K562 (cell line): ENCODE measurements at regions not wholly inside any gene's neighbourhood (a gene's known extent, or its start where the extent isn't known, plus 50 kb on each side); places are given as distances from the start of the nearest gene placed in this dataset.

ENCODE experiments used
- CTBP1 ChIP-seq: fragments of 450-650 bp; IDR thresholded peaks from 2 replicates; pipeline ENCODE4 v1.6.1; 2016; ENCODE audit warnings: borderline replicate concordance
- EP300 ChIP-seq: IDR thresholded peaks from 2 replicates; pipeline ENCODE4 v1.6.1; 2012; ENCODE audit warnings: low read length, improper control_type of control experiment
- JUN ChIP-seq, 2 experiments: sonication (generic) in 1 of 2; formaldehyde crosslinking in 1 of 2; IDR thresholded peaks; 2 replicates each; pipeline versions ENCODE4 v1.6.1 to v1.8.0; 2012 to 2022; ENCODE audit warnings: borderline replicate concordance in 2 of 2, mild to moderate bottlenecking in 2 of 2, improper control_type of control experiment in 1 of 2, low read depth in 1 of 2, low read length in 1 of 2, missing genetic modification reagents in 1 of 2
- MAFF ChIP-seq: IDR thresholded peaks from 2 replicates; pipeline ENCODE4 v1.6.1; 2012; ENCODE audit warnings: low read length, improper control_type of control experiment
- SP1 ChIP-seq: sonication (generic); formaldehyde crosslinking; IDR thresholded peaks from 2 replicates; pipeline ENCODE4 v1.8.1; 2022; ENCODE audit warnings: mild to moderate bottlenecking, missing genetic modification reagents
- TEAD1 ChIP-seq, 2 experiments: fragments of 450-650 bp in 1 of 2; sonication (generic) in 1 of 2; formaldehyde crosslinking; IDR thresholded peaks; 2 replicates each; pipeline versions ENCODE4 v1.4.0 to v1.8.0; 2020 to 2022; ENCODE audit warnings: mild to moderate bottlenecking in 2 of 2, missing genetic modification reagents in 1 of 2
- ZNF253 ChIP-seq: fragments of 250-450 bp; sonication (Bioruptor Pico); conservative IDR thresholded peaks from 2 replicates; pipeline ENCODE4 v1.6.1; 2021; ENCODE audit warnings: mild to moderate bottlenecking
- TF ChIP-seq, protein P1 (sequence below), 3 experiments: IDR thresholded peaks in 2 of 3; conservative IDR thresholded peaks in 1 of 3; 2 replicates each; pipeline ENCODE4 v1.5.1; 2011 to 2012; ENCODE audit warnings: low read length in 3 of 3, mild to moderate bottlenecking in 3 of 3, control low read depth in 2 of 3, improper control_type of control experiment in 1 of 3, inconsistent platforms in 1 of 3, low read depth in 1 of 3, mixed read lengths in 1 of 3, moderate library complexity in 1 of 3; ENCODE audit not compliant: insufficient read depth in 2 of 3
- TF ChIP-seq, protein P2 (sequence below), 2 experiments: fragments of 450-650 bp in 1 of 2; sonication (generic) in 1 of 2; formaldehyde crosslinking in 1 of 2; IDR thresholded peaks in 1 of 2; conservative IDR thresholded peaks in 1 of 2; 2 replicates each; pipeline versions ENCODE4 v1.6.1 to v1.8.1; 2016 to 2023; ENCODE audit warnings: mild to moderate bottlenecking in 2 of 2, moderate library complexity in 2 of 2, inconsistent platforms in 1 of 2, missing genetic modification reagents in 1 of 2
- TF ChIP-seq, protein P3 (sequence below): fragments of 450-650 bp; IDR thresholded peaks from 2 replicates; pipeline ENCODE4 v1.7.0; 2016; ENCODE audit warnings: borderline replicate concordance

DNA sequence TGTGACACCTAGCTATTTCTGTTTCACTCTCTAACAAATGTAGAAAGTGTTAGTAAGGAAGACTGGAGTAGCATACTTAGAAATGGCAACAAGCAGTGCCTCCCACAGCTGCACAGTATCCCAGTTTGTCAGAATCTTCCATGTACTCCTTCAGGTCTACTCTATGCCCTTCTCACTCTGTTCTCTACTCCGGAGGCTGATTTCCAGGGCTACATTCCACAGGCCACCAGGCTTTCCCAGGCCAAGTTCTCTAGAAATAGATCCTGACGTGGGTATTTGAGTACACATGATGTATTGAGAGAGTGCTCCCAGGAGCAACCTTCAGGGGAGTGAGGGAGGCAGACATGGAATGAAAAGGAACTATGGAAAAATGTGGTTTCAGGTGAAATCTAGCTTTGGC lies 177.3 kb upstream of the GK2 start:
- TF ChIP-seq TEAD1 (CRISPR knock-in tag; IDR thresholded peaks at IDR 0.05) (no peak), EP300 (no peak), ZNF253 (no peak), MAFF (no peak), CTBP1 (no peak), JUN (IDR thresholded peaks at IDR 0.05; ENCODE audit: borderline replicate concordance, low read depth, low read length) (no peak), JUN (CRISPR knock-in tag; IDR thresholded peaks at IDR 0.05; ENCODE audit: borderline replicate concordance) (no peak), SP1 (CRISPR knock-in tag) (no peak)
- TF ChIP-seq, protein P1, sequence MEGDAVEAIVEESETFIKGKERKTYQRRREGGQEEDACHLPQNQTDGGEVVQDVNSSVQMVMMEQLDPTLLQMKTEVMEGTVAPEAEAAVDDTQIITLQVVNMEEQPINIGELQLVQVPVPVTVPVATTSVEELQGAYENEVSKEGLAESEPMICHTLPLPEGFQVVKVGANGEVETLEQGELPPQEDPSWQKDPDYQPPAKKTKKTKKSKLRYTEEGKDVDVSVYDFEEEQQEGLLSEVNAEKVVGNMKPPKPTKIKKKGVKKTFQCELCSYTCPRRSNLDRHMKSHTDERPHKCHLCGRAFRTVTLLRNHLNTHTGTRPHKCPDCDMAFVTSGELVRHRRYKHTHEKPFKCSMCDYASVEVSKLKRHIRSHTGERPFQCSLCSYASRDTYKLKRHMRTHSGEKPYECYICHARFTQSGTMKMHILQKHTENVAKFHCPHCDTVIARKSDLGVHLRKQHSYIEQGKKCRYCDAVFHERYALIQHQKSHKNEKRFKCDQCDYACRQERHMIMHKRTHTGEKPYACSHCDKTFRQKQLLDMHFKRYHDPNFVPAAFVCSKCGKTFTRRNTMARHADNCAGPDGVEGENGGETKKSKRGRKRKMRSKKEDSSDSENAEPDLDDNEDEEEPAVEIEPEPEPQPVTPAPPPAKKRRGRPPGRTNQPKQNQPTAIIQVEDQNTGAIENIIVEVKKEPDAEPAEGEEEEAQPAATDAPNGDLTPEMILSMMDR (IDR thresholded peaks at IDR 0.05 in 2 of 3, conservative IDR thresholded peaks at IDR 0.05 in 1 of 3; ENCODE audit: insufficient read depth in 2 of 3, low read depth in 1 of 3, low read length in 3 of 3) = no peak
- TF ChIP-seq, protein P2, sequence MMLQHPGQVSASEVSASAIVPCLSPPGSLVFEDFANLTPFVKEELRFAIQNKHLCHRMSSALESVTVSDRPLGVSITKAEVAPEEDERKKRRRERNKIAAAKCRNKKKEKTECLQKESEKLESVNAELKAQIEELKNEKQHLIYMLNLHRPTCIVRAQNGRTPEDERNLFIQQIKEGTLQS (IDR thresholded peaks at IDR 0.05) = no peak
- TF ChIP-seq, protein P2 (CRISPR knock-in tag; conservative IDR thresholded peaks at IDR 0.05) = no peak
- TF ChIP-seq, protein P3, sequence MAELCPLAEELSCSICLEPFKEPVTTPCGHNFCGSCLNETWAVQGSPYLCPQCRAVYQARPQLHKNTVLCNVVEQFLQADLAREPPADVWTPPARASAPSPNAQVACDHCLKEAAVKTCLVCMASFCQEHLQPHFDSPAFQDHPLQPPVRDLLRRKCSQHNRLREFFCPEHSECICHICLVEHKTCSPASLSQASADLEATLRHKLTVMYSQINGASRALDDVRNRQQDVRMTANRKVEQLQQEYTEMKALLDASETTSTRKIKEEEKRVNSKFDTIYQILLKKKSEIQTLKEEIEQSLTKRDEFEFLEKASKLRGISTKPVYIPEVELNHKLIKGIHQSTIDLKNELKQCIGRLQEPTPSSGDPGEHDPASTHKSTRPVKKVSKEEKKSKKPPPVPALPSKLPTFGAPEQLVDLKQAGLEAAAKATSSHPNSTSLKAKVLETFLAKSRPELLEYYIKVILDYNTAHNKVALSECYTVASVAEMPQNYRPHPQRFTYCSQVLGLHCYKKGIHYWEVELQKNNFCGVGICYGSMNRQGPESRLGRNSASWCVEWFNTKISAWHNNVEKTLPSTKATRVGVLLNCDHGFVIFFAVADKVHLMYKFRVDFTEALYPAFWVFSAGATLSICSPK = no peak
